Endothelial cell (in vitro differentiated cells): ENCODE measurements at regions not wholly inside any gene's neighbourhood (a gene's known extent, or its start where the extent isn't known, plus 50 kb on each side); places are given as distances from the start of the nearest gene placed in this dataset.

Experiments
- DNase-seq: peaks from one replicate; pipeline ENCODE4 v3.0.0; 2021; ENCODE audit warnings: low spot score
- H3K27ac Mint-ChIP-seq: one replicate; pipeline ENCODE4 v1.8.0; 2021; ENCODE audit warnings: mixed read lengths, inconsistent platforms; ENCODE audit not compliant: unreplicated experiment
- H3K27me3 Mint-ChIP-seq: one replicate; pipeline ENCODE4 v1.8.0; 2021; ENCODE audit warnings: mild to moderate bottlenecking, moderate library complexity, mixed read lengths, inconsistent platforms; ENCODE audit not compliant: unreplicated experiment
- H3K36me3 Mint-ChIP-seq: one replicate; pipeline ENCODE4 v1.8.0; 2021; ENCODE audit warnings: mild to moderate bottlenecking, low read depth, mixed read lengths, inconsistent platforms; ENCODE audit not compliant: unreplicated experiment
- H3K4me1 Mint-ChIP-seq: one replicate; pipeline ENCODE4 v1.8.0; 2021; ENCODE audit warnings: mild to moderate bottlenecking, mixed read lengths, inconsistent platforms; ENCODE audit not compliant: unreplicated experiment
- H3K4me3 Mint-ChIP-seq: one replicate; pipeline ENCODE4 v1.8.0; 2021; ENCODE audit warnings: mild to moderate bottlenecking, mixed read lengths, inconsistent platforms; ENCODE audit not compliant: unreplicated experiment
- H3K9me3 Mint-ChIP-seq: one replicate; pipeline ENCODE4 v1.8.0; 2021; ENCODE audit warnings: mixed read lengths, inconsistent platforms; ENCODE audit not compliant: unreplicated experiment
- CTCF ChIP-seq: fragments of 200-600 bp; sonication (generic); IDR thresholded peaks from one replicate; pipeline ENCODE4 v1.5.0; 2021; ENCODE audit warnings: antibody characterized with exemption; ENCODE audit not compliant: unreplicated experiment

GRCh38 chr4:156118507-156119220 lies 165.0 kb upstream of the CTSO start:
- H3K4me3 Mint-ChIP-seq, result no peak overlapping the region
- H3K27me3 Mint-ChIP-seq, result no peaks in the 10 kb centered on the region
- H3K36me3 Mint-ChIP-seq, result no peaks in the 10 kb centered on the region
- TF ChIP-seq CTCF, result no peak
- no peak for DNase-seq
- H3K4me1 Mint-ChIP-seq, result no peaks in the 10 kb centered on the region
- no peak overlapping the region for H3K27ac Mint-ChIP-seq
- no peaks in the 10 kb centered on the region for H3K9me3 Mint-ChIP-seq

GRCh38 chr4:156117743-156118142 lies 164.1 kb upstream of the CTSO start:
- no peak overlapping the region for H3K27ac Mint-ChIP-seq
- no peak for DNase-seq
- no peak overlapping the region for H3K4me3 Mint-ChIP-seq
- H3K9me3 Mint-ChIP-seq, result no peaks in the 10 kb centered on the region
- H3K27me3 Mint-ChIP-seq, result no peaks in the 10 kb centered on the region
- no peaks in the 10 kb centered on the region for H3K4me1 Mint-ChIP-seq
- no peak for TF ChIP-seq CTCF
- H3K36me3 Mint-ChIP-seq, result no peaks in the 10 kb centered on the region

GRCh38 chr4:156116991-156117390 lies 163.3 kb upstream of the CTSO start:
- no peaks in the 10 kb centered on the region for H3K27me3 Mint-ChIP-seq
- TF ChIP-seq CTCF, result no peak
- H3K36me3 Mint-ChIP-seq, result no peaks in the 10 kb centered on the region
- H3K4me1 Mint-ChIP-seq, result no peaks in the 10 kb centered on the region
- H3K9me3 Mint-ChIP-seq, result no peaks in the 10 kb centered on the region
- DNase-seq, result no peak
- no peak overlapping the region for H3K4me3 Mint-ChIP-seq
- no peak overlapping the region for H3K27ac Mint-ChIP-seq

- Mint-ChIP-seq H3K27me3 (no peaks in the 10 kb centered on the region), H3K9me3 (no peaks in the 10 kb centered on the region), H3K4me1 (peaks cover 5% of the 10 kb centered on the region), H3K36me3 (no peaks in the 10 kb centered on the region), H3K4me3 (no peak overlapping the region), H3K27ac (no peak overlapping the region)
- DNase-seq, result no peak
- no peak for TF ChIP-seq CTCF
These were observed 159.6 kb upstream of the CTSO start for GRCh38 chr4:156113138-156113765.

- H3K4me3 Mint-ChIP-seq, result no peak overlapping the region
- no peaks in the 10 kb centered on the region for H3K9me3 Mint-ChIP-seq
- no peak for DNase-seq
- peaks cover 5% of the 10 kb centered on the region for H3K4me1 Mint-ChIP-seq
- H3K27me3 Mint-ChIP-seq, result peaks cover 4% of the 10 kb centered on the region
- no peak overlapping the region for H3K27ac Mint-ChIP-seq
- no peaks in the 10 kb centered on the region for H3K36me3 Mint-ChIP-seq
- TF ChIP-seq CTCF, result no peak
These were observed 158.0 kb upstream of the CTSO start for GRCh38 chr4:156111686-156112085.
